ENCODE measurements at regions not wholly inside any gene's neighbourhood (a gene's known extent, or its start where the extent isn't known, plus 50 kb on each side); places are given as distances from the start of the nearest gene placed in this dataset.

GRCh38 chr11:112685111-112685510 lies 276.1 kb upstream of the NCAM1 start:
- intact Hi-C loops (cut with micrococcal nuclease) = no loop called here
- Mint-ChIP-seq H3K4me1 (no peaks in the 10 kb centered on the region), H3K27me3 (peaks cover 2% of the 10 kb centered on the region), H3K36me3 (ENCODE audit: low read depth) (no peaks in the 10 kb centered on the region), H3K4me3 (no peak overlapping the region), H3K27ac (no peak overlapping the region), H3K9me3 (peaks cover 6% of the 10 kb centered on the region)
- CTCF ChIA-PET = no interaction called here
- TF ChIP-seq, protein P1, sequence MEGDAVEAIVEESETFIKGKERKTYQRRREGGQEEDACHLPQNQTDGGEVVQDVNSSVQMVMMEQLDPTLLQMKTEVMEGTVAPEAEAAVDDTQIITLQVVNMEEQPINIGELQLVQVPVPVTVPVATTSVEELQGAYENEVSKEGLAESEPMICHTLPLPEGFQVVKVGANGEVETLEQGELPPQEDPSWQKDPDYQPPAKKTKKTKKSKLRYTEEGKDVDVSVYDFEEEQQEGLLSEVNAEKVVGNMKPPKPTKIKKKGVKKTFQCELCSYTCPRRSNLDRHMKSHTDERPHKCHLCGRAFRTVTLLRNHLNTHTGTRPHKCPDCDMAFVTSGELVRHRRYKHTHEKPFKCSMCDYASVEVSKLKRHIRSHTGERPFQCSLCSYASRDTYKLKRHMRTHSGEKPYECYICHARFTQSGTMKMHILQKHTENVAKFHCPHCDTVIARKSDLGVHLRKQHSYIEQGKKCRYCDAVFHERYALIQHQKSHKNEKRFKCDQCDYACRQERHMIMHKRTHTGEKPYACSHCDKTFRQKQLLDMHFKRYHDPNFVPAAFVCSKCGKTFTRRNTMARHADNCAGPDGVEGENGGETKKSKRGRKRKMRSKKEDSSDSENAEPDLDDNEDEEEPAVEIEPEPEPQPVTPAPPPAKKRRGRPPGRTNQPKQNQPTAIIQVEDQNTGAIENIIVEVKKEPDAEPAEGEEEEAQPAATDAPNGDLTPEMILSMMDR (IDR thresholded peaks at IDR 0.05) = no peak
- DNase-seq (no peak), ATAC-seq (ENCODE audit: low read depth) (no peak)
- POLR2A ChIA-PET = no interaction called here

DNA sequence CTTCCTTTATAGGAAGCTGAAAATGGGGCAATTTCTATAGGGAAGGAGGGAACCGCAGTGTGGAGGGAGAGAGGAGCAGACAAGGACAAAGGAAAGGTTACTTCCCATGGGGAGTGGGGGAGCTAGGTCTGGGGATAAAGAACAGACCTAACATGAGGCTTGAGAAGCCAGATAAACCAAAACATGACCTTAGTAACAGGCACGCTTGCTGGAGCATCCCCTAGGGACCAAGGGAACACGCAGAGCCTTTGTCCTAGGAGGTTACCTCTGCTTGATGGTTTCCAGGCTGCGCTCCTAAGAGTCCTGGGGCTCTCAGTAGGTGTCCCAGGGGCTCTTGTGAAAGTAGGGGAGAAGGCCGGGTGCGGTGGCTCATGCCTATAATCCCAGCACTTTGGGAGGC lies 271.4 kb upstream of the NCAM1 start:
- ATAC-seq (ENCODE audit: low read depth) (no peak), DNase-seq (no peak)
- intact Hi-C loops (cut with micrococcal nuclease) = no loop called here
- CTCF ChIA-PET = no interaction called here
- Mint-ChIP-seq H3K27me3 (peaks cover 2% of the 10 kb centered on the region), H3K36me3 (ENCODE audit: low read depth) (no peaks in the 10 kb centered on the region), H3K4me1 (no peaks in the 10 kb centered on the region), H3K27ac (no peak overlapping the region), H3K9me3 (peaks cover 2% of the 10 kb centered on the region), H3K4me3 (no peak overlapping the region)
- POLR2A ChIA-PET = no interaction called here
- TF ChIP-seq, protein P1 (IDR thresholded peaks at IDR 0.05) = no peak

DNA sequence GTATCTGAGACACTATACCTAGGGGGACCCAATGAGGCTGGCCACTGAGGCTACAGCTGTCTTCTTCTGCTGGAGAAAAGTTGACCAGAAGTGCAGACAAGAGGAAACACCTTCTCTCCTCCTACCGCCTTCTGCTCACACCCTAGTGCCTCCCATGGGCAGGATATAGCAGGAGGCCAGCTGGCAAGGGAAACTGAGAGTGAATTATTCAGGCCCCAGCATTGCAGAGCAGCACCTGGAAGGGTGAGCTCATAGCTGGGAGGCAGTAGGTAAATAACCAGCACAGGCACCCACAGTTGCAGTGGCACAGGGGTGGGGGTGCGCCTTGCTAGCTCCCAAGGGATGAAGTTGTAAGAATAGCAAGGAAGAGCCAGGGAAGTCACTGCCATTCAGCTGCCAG lies 267.4 kb upstream of the NCAM1 start:
- POLR2A ChIA-PET = no interaction called here
- no peak for DNase-seq

DNA sequence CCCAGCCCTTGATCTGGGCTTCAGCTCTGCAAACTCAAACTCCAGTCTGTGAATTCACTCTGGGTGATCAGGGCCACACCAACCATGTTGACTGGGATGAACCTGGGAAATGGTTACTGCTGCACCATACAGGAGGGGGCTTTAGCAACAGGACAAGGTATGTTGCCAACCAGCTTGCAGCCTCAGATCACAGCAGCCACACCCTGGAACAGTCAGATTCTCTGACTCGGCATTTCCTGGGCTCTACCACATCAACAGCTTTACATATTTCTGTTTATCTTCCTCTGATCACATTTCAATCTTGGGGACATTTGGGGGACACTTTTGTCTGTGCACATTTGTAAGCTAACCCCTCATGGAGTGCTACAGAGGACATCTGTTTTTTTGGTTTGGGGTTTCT lies 267.0 kb upstream of the NCAM1 start:
- DNase-seq = no peak
- no peaks in the 10 kb centered on the region for H3K27me3 Mint-ChIP-seq
- no peak overlapping the region for H3K27ac Mint-ChIP-seq
- POLR2A ChIA-PET = no interaction called here
- no peaks in the 10 kb centered on the region for H3K36me3 Mint-ChIP-seq (ENCODE audit: low read depth)
- H3K4me1 Mint-ChIP-seq = no peaks in the 10 kb centered on the region
- TF ChIP-seq, protein P1 (IDR thresholded peaks at IDR 0.05) = no peak
- H3K9me3 Mint-ChIP-seq = no peaks in the 10 kb centered on the region
- intact Hi-C loops (cut with micrococcal nuclease) = no loop called here
- CTCF ChIA-PET = no interaction called here
- no peak for ATAC-seq (ENCODE audit: low read depth)
- H3K4me3 Mint-ChIP-seq = no peak overlapping the region

More for the DNA sequence above, 267.4 kb upstream of the NCAM1 start:
- Mint-ChIP-seq H3K4me3 (no peak overlapping the region), H3K4me1 (no peaks in the 10 kb centered on the region), H3K36me3 (ENCODE audit: low read depth) (no peaks in the 10 kb centered on the region), H3K27me3 (no peaks in the 10 kb centered on the region), H3K9me3 (no peaks in the 10 kb centered on the region), H3K27ac (no peak overlapping the region)
- no peak for ATAC-seq (ENCODE audit: low read depth)
- CTCF ChIA-PET = no interaction called here
- intact Hi-C loops (cut with micrococcal nuclease) = no loop called here
- TF ChIP-seq, protein P1 (IDR thresholded peaks at IDR 0.05) = no peak

DNA sequence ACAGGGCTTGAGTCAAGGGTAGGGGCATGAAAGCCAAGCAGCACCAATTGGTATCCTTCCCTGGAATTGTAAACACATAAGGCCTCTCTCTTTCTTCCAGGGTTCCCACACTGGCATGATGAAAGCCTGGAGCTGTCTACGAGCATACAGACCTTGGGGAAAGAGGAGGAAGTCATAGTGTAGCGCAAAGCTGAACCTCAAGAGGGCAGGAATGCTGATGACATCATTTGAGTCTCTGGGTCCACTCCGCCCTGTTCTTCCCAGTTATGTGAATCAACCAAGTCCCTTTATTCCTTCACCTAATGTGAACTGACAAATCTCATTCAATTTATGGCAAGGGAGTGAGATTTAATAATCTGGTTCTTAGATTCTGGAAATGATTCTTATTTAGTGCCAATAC lies 266.4 kb upstream of the NCAM1 start:
- Mint-ChIP-seq H3K9me3 (no peaks in the 10 kb centered on the region), H3K27ac (no peak overlapping the region), H3K36me3 (ENCODE audit: low read depth) (no peaks in the 10 kb centered on the region), H3K27me3 (no peaks in the 10 kb centered on the region), H3K4me1 (no peaks in the 10 kb centered on the region), H3K4me3 (no peak overlapping the region)
- intact Hi-C loops (cut with micrococcal nuclease) = no loop called here
- no peak for ATAC-seq (ENCODE audit: low read depth)
- TF ChIP-seq, protein P1 (IDR thresholded peaks at IDR 0.05) = no peak
- no peak for DNase-seq
- ChIA-PET CTCF (no interaction called here), POLR2A (no interaction called here)

Measured in activated B cell treated with CpG ODN at 0.5 μM for 24 hours (primary cell).